IMR-90 (cell line): ENCODE measurements at regions not wholly inside any gene's neighbourhood (a gene's known extent, or its start where the extent isn't known, plus 50 kb on each side); places are given as distances from the start of the nearest gene placed in this dataset.

Experiments used
- ATAC-seq: fragments of 200-7000 bp; cut with Tn5 transposase; 2 replicates; pipeline ENCODE4 v1.9.1; 2020; ENCODE audit warnings: low read depth, mild to moderate bottlenecking, moderate library complexity
- BruUV-seq: library from RNA; stranded (reverse); fragments of 400-500 nt; replicated peaks from 2 replicates; lab custom pipeline; 2021; lab: Mats Ljungman, UMichigan
- CTCF ChIA-PET: fragments of 300-600 bp; formaldehyde crosslinking; extraction: SDS; loops from one replicate; lab custom pipeline; 2021; ENCODE audit warnings: antibody characterized with exemption; lab: Yijun Ruan, JAX
- POLR2A ChIA-PET: fragments of 300-600 bp; sonication (Branson Sonifier 250); formaldehyde crosslinking; loops from one replicate; lab custom pipeline; 2022; ENCODE audit warnings: antibody characterized with exemption; ENCODE audit not compliant: unreplicated experiment; lab: Charles Lee
- DNase-seq: peaks from one replicate; pipeline ENCODE4 v3.0.0; 2013
- H2AFZ ChIP-seq: replicated peaks from 2 replicates; pipeline ENCODE3; 2013; ENCODE audit warnings: low read length, mild to moderate bottlenecking; ENCODE audit not compliant: poor library complexity
- H2AK5ac ChIP-seq: 2 replicates; pipeline ENCODE4 v1.6.1; 2013; ENCODE audit warnings: low read depth, low read length, inconsistent platforms
- H2AK9ac ChIP-seq: replicated peaks from 2 replicates; pipeline ENCODE3; 2013; ENCODE audit warnings: mild to moderate bottlenecking, low read depth, low read length, moderate library complexity; ENCODE audit not compliant: poor library complexity
- H2BK120ac ChIP-seq: 2 replicates; pipeline ENCODE4 v1.6.1; 2013; ENCODE audit warnings: low read depth, low read length, inconsistent platforms
- H2BK15ac ChIP-seq: 3 replicates; pipeline ENCODE4 v1.6.1; 2013; ENCODE audit warnings: low read depth, low read length, inconsistent platforms
- H2BK20ac ChIP-seq: 2 replicates; pipeline ENCODE4 v1.6.1; 2013; ENCODE audit warnings: low read depth, mild to moderate bottlenecking, inconsistent platforms, low read length, moderate library complexity
- H2BK5ac ChIP-seq: 2 replicates; pipeline ENCODE4 v1.6.1; 2013; ENCODE audit warnings: mild to moderate bottlenecking, low read depth, low read length, inconsistent platforms; ENCODE audit not compliant: poor library complexity, severe bottlenecking
- H3K14ac ChIP-seq: replicated peaks from 2 replicates; pipeline ENCODE4 v1.6.1; 2013; ENCODE audit warnings: low read depth, low read length, inconsistent platforms
- H3K18ac ChIP-seq: 2 replicates; pipeline ENCODE4 v1.6.1; 2013; ENCODE audit warnings: low read depth, low read length, control low read depth
- H3K23ac ChIP-seq: 2 replicates; pipeline ENCODE4 v1.6.1; 2013; ENCODE audit warnings: low read depth, low read length, inconsistent platforms
- H3K27ac ChIP-seq: 2 replicates; pipeline ENCODE4 v1.5.1; 2013; ENCODE audit warnings: mild to moderate bottlenecking, control low read depth, low read length; ENCODE audit not compliant: insufficient read depth
- H3K27me3 ChIP-seq: 2 replicates; pipeline ENCODE4 v1.6.1; 2013; ENCODE audit warnings: low read length; ENCODE audit not compliant: control insufficient read depth, insufficient read depth
- H3K36me3 ChIP-seq: 2 replicates; pipeline ENCODE4 v1.6.1; 2013; ENCODE audit warnings: low read length, mixed read lengths; ENCODE audit not compliant: control insufficient read depth, insufficient read depth
- H3K4ac ChIP-seq: 2 replicates; pipeline ENCODE4 v1.6.1; 2013; ENCODE audit warnings: low read depth, low read length, inconsistent platforms
- H3K4me1 ChIP-seq: 2 replicates; pipeline ENCODE4 v1.6.1; 2013; ENCODE audit warnings: low read length, mixed read lengths; ENCODE audit not compliant: control insufficient read depth, insufficient read depth
- H3K4me2 ChIP-seq: 2 replicates; pipeline ENCODE4 v1.6.1; 2013; ENCODE audit warnings: low read depth, mild to moderate bottlenecking, control low read depth, low read length, moderate library complexity
- H3K4me3 ChIP-seq: 2 replicates; pipeline ENCODE4 v1.5.1; 2013; ENCODE audit warnings: low read depth, mild to moderate bottlenecking, control low read depth, low read length, moderate library complexity; ENCODE audit not compliant: insufficient read depth
- H3K56ac ChIP-seq: 2 replicates; pipeline ENCODE4 v1.6.1; 2013; ENCODE audit warnings: low read length, inconsistent platforms; ENCODE audit not compliant: insufficient read depth; ENCODE audit errors: extremely low read depth
- H3K79me1 ChIP-seq, 2 experiments: 2 replicates each; pipeline ENCODE4 v1.6.1; 2013; ENCODE audit warnings: low read length in 2 of 2, inconsistent platforms in 1 of 2, low read depth in 1 of 2
- H3K9ac ChIP-seq: 2 replicates; pipeline ENCODE4 v1.6.1; 2013; ENCODE audit warnings: low read depth, low read length, control low read depth
- H3K9me1 ChIP-seq: 2 replicates; pipeline ENCODE4 v1.6.1; 2013; ENCODE audit warnings: low read length, inconsistent platforms; ENCODE audit not compliant: insufficient read depth
- H3K9me3 ChIP-seq: 2 replicates; pipeline ENCODE4 v1.6.1; 2013; ENCODE audit warnings: low read length; ENCODE audit not compliant: control insufficient read depth, insufficient read depth
- H4K20me1 ChIP-seq: 2 replicates; pipeline ENCODE4 v1.6.1; 2013; ENCODE audit warnings: low read length, inconsistent platforms; ENCODE audit not compliant: insufficient read depth
- H4K5ac ChIP-seq: 2 replicates; pipeline ENCODE4 v1.6.1; 2013; ENCODE audit warnings: mild to moderate bottlenecking, low read depth, low read length, control low read depth
- H4K8ac ChIP-seq, 2 experiments: 2 replicates each; pipeline ENCODE4 v1.6.1; 2013; ENCODE audit warnings: low read depth in 2 of 2, low read length in 2 of 2, control low read depth in 1 of 2, inconsistent platforms in 1 of 2
- H4K91ac ChIP-seq: 2 replicates; pipeline ENCODE4 v1.6.1; 2013; ENCODE audit warnings: low read depth, low read length, inconsistent platforms; ENCODE audit not compliant: insufficient read depth
- BHLHE40 ChIP-seq: fragments of 150-350 bp; IDR thresholded peaks from 2 replicates; pipeline ENCODE4 v1.6.1; 2016; ENCODE audit warnings: mild to moderate bottlenecking, low read depth, low read length
- RCOR1 ChIP-seq: IDR thresholded peaks from 2 replicates; pipeline ENCODE4 v1.6.1; 2012; ENCODE audit warnings: mild to moderate bottlenecking, low read length, improper control_type of control experiment; ENCODE audit not compliant: insufficient replicate concordance
- SMC3 ChIP-seq: fragments of 150-350 bp; IDR thresholded peaks from 2 replicates; pipeline ENCODE4 v1.6.1; 2016; ENCODE audit warnings: low read depth, mild to moderate bottlenecking, antibody characterized with exemption, low read length, moderate library complexity
- WGBS, 2 experiments: methylation state at CpG; one replicate each; pipeline versions ENCODE4 v1.1.5 to v1.1.7; 2013; ENCODE audit warnings: missing lambda C conversion rate in 2 of 2; ENCODE audit not compliant: insufficient read length in 1 of 2; ENCODE audit errors: extremely low coverage in 2 of 2; 5-methylcytosine and 5-hydroxymethylcytosine counted together
- dilution Hi-C: fragments of 300-500 bp; cut with HindIII; formaldehyde crosslinking; loops from one replicate; pipeline ENCODE4 v1.14.3; 2018; ENCODE audit warnings: low sequenced_read_pairs; ENCODE audit not compliant: unreplicated experiment
- in situ Hi-C: fragments of 300-500 bp; cut with MboI; formaldehyde crosslinking; loops from 3 replicates; pipeline ENCODE4 v1.14.3; 2019; ENCODE audit warnings: low sequenced_read_pairs, inconsistent platforms, mixed read lengths
- intact Hi-C: fragments of 100-400 bp; cut with micrococcal nuclease; formaldehyde crosslinking; loops from 2 replicates; pipeline ENCODE4 v1.10.0; 2022
- TF ChIP-seq, protein P1 (sequence below): fragments of 150-350 bp; IDR thresholded peaks from 2 replicates; pipeline ENCODE4 v1.6.1; 2016; ENCODE audit warnings: low read depth, mild to moderate bottlenecking, low read length, moderate library complexity, borderline replicate concordance
- TF ChIP-seq, protein P2 (sequence below): conservative IDR thresholded peaks from 2 replicates; pipeline ENCODE4 v1.5.1; 2012; ENCODE audit warnings: mild to moderate bottlenecking, low read depth, low read length, improper control_type of control experiment

DNA sequence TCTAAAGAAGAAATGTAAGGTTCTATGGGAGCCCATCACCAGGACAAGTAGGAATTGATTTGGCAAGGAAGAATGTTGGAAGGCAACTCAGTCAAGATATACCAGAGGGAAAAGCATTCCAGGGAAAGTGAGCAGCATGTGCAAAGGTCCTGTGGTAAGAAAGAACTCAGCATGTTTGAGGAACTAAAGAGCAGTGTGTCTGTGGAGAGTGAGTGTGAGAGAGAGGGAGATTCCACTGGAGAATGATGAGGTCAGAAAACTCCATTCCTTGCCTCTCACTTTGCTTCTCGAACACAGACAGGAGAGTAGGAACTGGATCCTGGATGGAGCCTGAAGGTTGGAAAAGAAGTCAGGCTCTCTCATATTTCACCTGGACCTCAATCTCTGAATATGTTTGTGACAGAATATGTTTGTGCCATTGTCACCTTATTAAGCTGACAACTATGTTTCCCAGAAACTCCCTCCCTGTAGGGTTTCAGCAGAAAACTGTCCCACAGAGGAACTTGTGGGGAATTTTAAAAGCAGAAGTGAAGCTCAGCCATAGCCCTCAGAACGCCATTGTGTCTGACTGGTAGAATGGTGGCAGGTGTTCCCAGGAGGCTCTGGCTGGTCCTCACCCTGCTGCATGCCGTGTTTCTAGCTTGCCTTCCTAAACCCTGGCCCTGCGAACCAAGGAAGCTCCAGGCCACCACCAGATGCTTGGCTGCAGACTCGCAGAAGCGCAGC is 382.4 kb upstream of the XYLT1 start:
- CTCF ChIA-PET = interaction anchor here (0.7 kb wide), 1 partner anchor 25 kb away, joined by 3 read pairs; no protein-coding TSS in a partner anchor

More for the DNA sequence above, 382.4 kb upstream of the XYLT1 start:
- no peak overlapping the region for H2BK20ac ChIP-seq
- ATAC-seq (no peak), DNase-seq (no peak)
- H3K4me1 ChIP-seq = no peaks in the 10 kb centered on the region
- no peak overlapping the region for H4K5ac ChIP-seq
- intact Hi-C loops (no loop called here), dilution Hi-C loops (no loop called here), in situ Hi-C loops (no loop called here)
- H2AK5ac ChIP-seq = no peak overlapping the region
- no peak overlapping the region for H2AK9ac ChIP-seq
- H3K79me1 ChIP-seq = no peaks in the 10 kb centered on the region
- H3K23ac ChIP-seq = no peak overlapping the region
- H3K27me3 ChIP-seq = no peaks in the 10 kb centered on the region; the same call in 1 of the 2 replicates
- no peak overlapping the region for H4K91ac ChIP-seq
- H4K8ac ChIP-seq = no peak overlapping the region
- H3K36me3 ChIP-seq = no peaks in the 10 kb centered on the region
- WGBS, 2 experiments = 61% methylated on average over 4 of the region's 6 CpGs; no CpG with 5 or more reads in 1 of the 2 experiments
- H2BK15ac ChIP-seq = no peak overlapping the region
- no peak overlapping the region for H3K4me2 ChIP-seq
- TF ChIP-seq, protein P1, sequence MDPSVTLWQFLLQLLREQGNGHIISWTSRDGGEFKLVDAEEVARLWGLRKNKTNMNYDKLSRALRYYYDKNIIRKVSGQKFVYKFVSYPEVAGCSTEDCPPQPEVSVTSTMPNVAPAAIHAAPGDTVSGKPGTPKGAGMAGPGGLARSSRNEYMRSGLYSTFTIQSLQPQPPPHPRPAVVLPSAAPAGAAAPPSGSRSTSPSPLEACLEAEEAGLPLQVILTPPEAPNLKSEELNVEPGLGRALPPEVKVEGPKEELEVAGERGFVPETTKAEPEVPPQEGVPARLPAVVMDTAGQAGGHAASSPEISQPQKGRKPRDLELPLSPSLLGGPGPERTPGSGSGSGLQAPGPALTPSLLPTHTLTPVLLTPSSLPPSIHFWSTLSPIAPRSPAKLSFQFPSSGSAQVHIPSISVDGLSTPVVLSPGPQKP = no peak
- no peak for TF ChIP-seq SMC3
- TF ChIP-seq, protein P2, sequence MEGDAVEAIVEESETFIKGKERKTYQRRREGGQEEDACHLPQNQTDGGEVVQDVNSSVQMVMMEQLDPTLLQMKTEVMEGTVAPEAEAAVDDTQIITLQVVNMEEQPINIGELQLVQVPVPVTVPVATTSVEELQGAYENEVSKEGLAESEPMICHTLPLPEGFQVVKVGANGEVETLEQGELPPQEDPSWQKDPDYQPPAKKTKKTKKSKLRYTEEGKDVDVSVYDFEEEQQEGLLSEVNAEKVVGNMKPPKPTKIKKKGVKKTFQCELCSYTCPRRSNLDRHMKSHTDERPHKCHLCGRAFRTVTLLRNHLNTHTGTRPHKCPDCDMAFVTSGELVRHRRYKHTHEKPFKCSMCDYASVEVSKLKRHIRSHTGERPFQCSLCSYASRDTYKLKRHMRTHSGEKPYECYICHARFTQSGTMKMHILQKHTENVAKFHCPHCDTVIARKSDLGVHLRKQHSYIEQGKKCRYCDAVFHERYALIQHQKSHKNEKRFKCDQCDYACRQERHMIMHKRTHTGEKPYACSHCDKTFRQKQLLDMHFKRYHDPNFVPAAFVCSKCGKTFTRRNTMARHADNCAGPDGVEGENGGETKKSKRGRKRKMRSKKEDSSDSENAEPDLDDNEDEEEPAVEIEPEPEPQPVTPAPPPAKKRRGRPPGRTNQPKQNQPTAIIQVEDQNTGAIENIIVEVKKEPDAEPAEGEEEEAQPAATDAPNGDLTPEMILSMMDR = no peak
- no peak for TF ChIP-seq RCOR1
- no peak for TF ChIP-seq BHLHE40
- H3K4me3 ChIP-seq = no peak overlapping the region
- BruUV-seq = no TSS peak
- H3K56ac ChIP-seq = no peak overlapping the region
- no peak overlapping the region for H3K14ac ChIP-seq
- H3K27ac ChIP-seq = no peak overlapping the region
- no peak overlapping the region for H2BK120ac ChIP-seq
- no peak overlapping the region for H3K18ac ChIP-seq
- H2AFZ ChIP-seq = no peak overlapping the region
- no peak overlapping the region for H2BK5ac ChIP-seq
- no peak overlapping the region for H3K9ac ChIP-seq
- H3K9me3 ChIP-seq = peaks cover 5% of the 10 kb centered on the region
- H3K9me1 ChIP-seq = no peaks in the 10 kb centered on the region
- POLR2A ChIA-PET = no interaction called here
- no peak overlapping the region for H3K4ac ChIP-seq
- H4K20me1 ChIP-seq = no peaks in the 10 kb centered on the region
